Activated CD4-positive, CD25-positive, alpha-beta regulatory T cell treated with anti-CD3 and anti-CD28 coated beads, Interleukin-2, amount 50 U/mL, for 16 hours (primary cell): ENCODE measurements at regions not wholly inside any gene's neighbourhood (a gene's known extent, or its start where the extent isn't known, plus 50 kb on each side); places are given as distances from the start of the nearest gene placed in this dataset.

Experiments used
- DNase-seq: peaks from one replicate; pipeline ENCODE4 v3.0.0-alpha.2; 2020; ENCODE audit warnings: low read depth, low spot score

DNA sequence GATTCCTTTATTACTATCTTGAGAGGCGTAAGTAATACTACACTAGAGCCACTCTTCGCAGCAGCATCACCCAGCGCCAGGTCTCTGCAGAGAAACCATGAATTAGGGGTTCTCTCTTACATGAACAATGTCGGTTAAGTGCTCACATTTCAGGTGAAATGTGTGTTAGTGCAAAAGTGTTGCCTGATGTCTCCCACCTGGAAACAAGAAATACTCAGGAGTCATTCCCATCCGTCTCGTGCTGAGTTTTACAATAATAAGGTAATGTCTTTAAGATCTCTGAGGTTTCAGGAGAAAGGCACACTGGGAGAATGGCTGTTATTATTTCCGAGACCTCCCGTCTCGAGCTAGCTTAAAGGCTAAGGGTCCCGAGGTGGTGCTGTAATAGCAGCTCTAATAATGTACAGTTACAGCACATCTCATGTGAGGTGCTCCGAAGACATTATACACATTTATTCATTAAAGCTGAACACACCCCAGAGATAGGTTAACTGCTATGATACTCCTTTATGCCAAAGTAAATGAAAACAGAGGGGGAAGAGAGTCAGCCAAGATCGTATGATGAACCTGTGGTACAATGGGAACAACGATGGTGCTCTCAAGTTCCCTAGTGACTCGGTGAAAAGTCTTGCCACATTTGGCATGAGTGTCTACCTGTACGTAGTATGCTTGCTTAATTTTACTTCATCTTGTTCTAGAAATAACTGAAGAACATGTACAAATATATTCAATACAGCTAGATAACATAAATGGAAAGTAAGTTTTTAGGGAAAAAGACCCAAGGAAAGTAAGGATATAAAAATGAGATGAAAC, 458.3 kb upstream of the CITED2 start:
- no peak for DNase-seq

DNA sequence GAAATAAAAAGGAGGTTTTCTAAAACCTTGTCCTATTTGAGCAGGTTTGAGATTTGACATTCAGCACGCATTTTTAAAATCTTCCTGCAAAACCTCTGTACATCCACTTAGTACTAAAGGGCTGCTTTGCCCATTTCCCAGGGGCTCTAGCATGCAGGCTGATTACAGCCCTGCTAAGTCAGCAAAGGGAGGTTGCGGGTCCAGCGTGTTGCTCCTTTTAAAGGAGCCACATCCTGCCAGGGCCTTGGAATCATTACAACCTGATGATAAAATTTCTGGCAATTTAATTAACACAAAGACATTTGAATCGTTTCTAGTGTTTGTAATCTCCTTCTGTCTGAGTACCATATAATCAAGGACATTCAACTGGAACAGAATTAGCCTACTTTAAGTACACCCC, 455.1 kb upstream of the CITED2 start:
- no peak for DNase-seq

DNA sequence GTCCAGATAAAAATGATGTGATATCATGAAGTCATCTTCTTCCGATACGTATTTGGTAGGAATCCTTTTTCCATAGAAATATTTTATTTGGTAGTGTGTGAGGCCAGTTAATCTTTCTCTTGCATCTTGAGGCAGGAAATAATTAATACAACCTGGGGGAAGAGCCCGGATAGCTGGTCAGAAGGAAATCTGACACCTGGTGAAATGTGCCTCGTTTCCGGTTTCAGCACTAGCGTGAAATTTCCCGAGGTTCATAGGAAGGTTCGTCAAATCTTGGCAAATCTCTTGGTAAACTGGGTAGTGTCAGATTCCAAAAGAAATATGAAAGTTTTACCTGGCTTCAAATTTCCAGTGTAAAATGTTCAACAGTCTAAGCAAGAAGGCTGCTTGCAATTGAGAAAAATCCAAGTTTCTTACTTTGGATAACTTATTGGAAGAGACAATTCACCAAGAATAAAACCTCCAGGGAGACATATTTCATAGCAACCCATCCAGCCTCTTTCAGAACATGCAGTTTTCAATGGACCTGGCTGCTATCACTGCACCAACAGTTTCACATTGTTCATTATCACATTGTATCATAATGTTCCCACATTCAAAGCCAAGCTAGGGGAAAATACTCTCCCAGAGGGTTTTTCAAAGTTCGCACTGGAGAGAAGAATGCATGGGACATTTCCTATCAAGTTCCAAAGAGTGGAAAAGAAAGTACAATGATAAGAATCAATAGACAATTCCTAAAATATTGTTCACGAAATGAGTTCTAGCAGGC, 454.5 kb upstream of the CITED2 start:
- no peak for DNase-seq

DNA sequence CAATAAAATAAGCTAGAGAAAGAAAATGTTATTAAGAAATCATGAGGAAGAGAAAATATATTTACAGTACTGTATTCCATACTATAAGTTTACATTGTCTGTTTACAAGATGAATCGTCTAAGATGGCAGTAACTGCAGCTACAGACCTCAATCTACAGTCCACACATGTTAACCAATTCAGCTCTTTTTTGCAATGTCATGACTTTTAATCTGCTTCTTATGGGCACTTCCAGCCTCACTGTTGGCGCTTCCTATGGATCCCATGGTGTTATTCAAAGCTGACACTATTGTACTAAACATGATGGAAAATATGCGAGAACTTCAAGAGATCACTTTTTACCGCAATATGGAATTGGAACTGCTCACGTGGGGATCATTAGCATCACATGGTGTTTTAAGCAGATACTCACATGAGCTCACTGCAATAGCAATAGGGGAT, 451.5 kb upstream of the CITED2 start:
- DNase-seq: no peak

DNA sequence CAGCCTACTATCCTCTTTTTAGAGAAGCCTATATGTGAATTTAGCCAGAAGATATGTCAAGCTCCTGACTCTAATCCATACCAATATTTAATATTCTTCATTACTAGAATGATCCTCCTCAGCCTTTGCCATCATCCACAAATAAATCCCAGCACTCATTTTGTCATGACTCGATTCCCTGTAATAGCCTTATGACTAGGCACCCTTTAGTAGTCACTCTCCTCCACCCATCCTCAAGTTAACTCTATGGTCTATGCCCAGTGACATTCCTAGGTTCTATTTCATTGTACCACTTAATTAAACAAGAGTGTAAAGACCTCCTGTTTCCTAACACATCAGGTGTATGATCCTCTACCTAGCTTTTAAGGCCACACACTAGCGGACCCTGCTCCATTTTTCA, 450.4 kb upstream of the CITED2 start:
- no peak for DNase-seq

DNA sequence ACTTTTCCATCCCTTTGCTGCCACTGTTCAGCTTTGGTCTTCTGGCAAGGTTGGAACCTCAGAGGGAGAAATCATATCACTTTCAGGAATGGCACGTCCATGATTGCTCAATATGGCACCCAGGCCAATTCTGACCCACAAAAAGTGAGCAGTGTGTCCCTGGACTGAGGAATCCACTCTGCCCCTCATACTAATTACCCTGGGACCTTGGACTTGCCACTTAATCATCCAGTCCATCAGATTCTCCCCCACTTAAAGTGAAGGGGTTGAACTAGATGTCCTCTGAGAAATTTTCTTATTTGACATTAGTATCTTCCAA, 449.3 kb upstream of the CITED2 start:
- DNase-seq: no peak

DNA sequence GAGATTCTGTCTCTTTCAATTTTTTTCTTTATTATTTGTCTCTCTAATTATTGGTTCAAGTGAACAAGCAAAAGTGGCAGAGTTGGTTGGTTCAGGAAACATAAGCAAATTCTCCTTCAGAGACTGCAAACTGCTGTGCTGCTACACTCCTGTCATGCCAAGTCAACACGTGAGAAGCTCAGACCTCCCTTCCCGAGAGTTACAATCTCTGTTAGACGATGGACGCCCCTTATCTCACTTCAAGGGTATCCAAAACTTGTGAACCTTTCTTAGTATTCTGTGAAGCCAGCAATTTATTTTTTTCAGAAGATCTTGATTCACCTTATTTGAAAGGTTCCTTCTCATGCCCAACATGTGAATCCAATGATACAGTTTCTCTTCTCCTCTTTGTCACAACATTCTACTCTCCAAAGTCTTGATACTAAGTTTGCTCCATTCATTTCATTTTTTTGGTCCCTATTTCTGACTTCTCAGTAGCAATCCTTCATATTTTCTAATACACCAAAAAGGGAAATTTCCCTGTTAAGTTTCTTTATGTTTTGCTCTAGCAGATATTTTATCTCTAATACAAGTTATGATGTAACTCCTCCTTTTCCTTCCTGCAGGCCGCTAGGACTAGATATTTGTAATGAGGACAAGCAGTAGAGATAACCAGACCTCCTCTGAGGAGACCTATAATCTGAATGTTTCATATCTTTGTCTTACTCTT, 448.8 kb upstream of the CITED2 start:
- no peak for DNase-seq

DNA sequence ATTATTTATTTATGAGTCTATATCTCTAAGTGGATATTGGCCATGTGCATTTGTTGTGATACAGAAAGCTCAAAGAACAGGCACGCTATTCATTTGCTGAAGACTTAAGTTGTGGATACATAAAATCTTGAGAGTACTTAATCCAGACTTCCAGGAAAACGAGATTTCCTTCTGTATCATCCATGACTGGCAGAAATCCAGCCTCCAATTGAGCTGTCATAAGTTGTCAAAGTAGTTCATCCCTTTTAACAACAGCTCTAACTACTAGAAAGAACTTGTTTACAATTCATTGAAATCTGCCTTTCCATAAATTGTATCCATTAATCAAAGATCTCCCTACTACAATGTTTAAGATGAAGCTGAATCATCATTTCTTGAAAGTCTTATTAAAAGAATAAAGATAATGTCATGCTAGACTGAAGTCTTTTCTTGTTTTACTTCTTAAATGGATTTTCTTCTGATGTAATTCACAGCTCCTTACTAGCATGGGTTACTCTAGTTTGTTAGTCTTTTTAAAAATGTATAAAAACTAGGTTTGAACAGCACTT, 447.3 kb upstream of the CITED2 start:
- DNase-seq: no peak

DNA sequence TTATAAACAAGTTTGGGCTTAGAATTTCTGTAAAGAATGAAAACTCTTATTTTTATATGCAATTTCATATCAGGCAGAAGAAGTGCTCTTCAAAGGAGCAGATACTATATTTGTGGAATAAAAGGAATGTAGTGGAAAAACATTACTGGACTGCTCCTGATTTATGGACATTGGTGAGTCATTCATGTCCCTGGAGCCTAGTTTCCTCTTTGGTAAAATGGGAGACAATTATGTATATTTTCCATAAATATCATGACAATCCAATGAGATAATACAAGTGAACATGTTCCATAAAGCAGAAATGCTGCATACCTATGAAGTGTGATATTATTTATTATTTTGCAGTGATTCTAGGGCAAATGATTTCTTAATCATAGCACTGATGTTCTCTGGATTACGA, 445.8 kb upstream of the CITED2 start:
- no peak for DNase-seq

DNA sequence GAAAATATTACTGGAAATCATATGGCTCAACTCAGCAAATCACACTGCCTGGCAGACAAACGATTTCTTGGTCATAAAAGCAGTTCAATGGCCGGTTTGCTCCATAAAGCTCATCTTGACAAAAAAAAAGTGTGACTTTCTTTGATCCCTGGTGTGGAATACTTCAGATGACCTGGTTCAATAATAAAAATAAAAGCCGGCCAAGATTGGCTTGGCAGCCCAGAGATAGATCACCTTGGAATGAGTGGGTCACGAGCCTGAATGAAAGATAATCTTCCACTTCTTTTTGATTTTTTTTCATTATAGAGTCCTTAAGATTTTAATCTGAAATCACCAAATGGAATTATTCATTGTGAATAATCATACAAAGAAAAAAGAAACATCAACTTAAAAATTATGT, 445.3 kb upstream of the CITED2 start:
- no peak for DNase-seq

DNA sequence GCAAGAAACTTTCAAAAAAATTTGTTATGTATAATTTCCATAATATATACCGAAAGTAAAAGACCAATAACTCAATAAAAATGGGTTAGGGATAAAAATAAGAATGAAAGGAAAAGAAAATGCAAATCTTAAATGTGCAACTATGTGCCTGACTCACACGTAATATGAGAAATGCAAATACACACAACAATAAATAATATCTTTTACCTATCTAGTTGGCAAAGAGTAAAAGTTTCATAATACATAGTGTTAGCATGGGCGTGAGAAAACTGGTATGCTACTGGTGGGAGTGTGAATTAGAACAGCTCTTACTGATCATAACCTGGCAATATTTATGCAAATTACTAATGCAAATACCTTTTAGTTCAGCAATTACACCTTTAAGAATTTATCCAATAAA, 438.5 kb upstream of the CITED2 start:
- DNase-seq: no peak

DNA sequence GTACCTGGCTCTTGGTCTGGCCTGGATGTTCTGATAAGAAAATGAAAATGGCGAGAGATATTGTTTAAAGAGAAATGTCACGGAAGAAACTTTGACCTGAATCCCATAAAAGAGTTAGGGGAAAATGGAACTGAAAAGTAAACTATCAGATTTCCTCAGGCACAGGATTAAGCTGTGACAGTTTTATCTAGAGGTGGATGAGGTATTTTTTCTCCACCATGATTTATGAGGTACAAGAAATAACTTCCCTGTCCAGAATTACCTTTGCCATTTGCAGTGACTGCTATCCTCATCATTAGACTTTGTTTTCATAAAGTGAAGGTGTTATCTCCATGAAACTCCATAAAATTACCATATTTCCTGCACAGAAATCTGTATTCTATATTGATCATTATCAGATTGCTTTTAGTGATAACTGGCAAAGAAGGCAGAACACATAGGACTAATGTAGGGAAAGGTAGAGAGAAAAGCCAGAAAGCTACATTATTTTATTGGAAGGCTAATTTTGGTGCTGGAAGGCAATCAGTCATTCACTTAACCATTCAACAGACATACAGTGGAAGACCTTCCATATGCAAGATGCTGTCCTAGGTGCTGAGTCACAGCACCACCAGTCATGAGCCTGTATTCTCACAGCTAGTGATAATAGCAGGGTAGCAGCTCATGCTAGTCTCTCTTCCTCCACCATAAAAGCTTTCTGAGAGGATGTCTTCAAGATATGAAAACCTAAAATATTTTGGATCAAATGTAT, 427.3 kb upstream of the CITED2 start:
- DNase-seq: no peak

DNA sequence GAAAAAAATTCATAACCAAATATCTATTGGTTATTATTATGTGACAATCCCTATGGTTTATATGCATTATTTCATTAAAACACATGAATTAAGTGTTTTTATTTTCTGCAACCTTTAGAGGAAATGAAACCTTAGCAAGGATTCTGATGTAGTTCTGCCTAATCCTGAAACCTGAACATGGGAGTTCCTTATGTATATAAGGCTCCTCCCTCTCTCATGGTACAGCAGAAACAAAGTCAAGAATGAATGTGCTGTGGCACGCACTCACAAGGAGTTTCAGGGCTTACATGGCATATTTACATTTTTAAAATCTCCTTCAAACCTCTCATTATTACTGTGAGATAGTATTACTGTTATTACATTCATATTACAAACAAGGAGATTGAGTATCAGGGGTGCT, 426.4 kb upstream of the CITED2 start:
- no peak for DNase-seq

DNA sequence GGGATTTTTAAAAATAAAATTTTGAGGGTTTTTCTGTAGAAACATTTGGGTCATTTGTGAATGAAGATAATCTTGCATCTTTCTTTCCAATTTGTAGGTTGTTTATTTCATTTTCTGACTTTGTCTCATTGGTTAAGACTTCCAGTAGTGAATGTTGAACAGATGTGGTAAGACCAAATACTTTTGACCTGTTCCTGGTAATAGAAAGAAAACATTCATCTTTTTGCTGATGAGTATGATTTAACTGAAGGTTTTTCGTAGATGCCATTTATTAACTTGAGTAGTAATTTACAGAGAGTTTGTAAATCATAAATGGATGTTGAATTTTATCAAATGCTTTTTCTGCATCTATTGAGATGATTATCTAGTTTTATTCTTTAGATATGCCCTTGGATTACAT, 416.1 kb upstream of the CITED2 start:
- no peak for DNase-seq

DNA sequence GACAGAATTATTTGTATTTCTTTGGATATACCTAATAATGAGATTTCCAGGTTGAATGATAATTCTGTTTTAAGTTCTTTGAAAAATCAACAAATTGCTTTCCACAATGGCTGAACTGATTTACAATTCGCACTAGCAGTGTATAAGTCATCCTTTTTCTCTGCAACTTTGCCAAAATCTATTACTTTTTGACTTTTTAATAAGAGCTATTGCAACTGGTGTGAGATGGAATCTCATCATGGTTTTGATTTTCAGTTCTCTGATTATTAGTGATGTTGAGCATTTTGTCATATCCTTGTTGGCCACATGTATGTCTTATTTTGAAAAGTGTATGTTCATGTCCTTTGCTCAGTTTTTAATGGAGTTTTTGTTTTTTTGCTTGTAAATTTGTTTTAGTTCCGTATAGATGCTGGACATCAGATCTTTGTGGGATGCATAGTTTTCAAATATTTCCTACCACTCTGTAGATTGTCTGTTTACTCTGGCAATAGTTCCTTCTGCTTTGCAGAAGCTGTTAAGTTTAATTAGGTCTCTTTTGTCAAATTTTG, 409.8 kb upstream of the CITED2 start:
- DNase-seq: no peak

DNA sequence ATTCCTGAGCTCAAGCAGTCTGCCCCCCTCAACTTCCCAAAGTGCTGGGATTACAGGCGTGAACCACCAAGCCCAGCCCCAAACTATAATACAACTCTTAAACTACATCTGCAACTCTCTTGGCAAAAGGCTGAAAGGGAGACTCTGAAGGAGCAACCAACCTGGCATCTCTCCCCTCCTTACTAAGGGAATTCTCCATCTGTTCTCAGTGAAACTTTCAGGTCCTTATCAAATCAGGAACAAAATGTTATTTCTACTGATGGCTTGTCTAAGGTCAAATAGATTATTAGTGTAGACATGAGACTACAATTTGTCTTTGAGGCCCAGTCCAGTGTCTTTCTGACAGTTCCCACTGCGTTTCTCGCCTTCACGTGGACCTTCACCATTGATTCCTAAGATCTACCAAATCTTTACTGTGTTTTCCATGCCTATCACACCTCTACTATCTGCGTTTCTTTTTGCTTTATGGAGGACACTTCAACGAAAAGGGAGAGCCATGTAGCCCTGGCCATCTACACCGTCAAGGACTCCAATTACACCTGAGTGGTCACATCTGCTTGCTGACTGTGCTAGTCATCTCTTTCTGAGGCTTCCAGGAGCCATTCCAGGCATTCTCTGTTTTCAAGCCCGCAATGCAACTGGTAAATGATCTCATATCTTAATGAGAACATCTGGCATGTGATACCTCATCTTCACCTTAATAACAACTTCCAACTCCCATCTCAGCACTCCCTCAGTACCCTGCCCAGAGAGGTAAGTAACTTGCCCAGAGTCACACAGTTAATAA, 405.7 kb upstream of the CITED2 start:
- DNase-seq: no peak

DNA sequence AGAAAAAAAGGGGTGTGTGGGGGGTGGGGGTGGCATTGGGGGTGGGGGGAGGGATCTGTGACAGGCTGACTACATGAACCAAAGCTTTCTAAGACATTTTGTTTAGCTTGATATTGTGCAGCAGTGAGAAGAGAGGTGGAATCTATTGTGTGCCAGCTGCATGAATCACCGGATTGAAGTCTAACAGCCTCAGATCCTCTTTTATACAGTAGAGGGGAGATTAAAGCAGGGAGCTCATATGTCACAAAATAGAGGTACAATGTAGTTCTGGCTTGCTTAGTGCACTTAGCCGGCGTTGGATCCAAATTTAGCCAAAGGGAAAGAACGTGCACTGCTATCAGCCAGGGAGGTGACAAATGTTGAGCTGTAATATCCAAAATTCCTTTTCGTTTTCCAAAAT, 404.2 kb upstream of the CITED2 start:
- no peak for DNase-seq

DNA sequence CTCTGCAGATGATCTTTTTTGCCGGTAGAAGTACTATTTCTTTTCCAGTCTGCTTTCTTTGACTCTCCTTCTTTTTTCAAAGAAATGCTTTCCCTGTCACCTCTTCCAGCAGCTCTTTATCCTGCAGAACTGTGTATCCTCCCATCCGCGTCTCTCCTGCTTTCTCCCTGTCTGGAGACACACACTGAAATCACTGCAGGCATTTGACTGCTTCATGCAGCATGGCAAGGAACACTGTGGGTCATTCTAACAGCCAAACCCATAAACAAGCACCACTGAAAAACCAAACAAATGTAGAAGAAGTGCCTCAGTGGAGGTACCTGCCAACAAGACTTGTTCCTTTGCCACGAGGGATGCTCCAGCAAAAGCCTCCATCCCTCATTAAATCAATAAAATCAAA, 403.7 kb upstream of the CITED2 start:
- DNase-seq: no peak

DNA sequence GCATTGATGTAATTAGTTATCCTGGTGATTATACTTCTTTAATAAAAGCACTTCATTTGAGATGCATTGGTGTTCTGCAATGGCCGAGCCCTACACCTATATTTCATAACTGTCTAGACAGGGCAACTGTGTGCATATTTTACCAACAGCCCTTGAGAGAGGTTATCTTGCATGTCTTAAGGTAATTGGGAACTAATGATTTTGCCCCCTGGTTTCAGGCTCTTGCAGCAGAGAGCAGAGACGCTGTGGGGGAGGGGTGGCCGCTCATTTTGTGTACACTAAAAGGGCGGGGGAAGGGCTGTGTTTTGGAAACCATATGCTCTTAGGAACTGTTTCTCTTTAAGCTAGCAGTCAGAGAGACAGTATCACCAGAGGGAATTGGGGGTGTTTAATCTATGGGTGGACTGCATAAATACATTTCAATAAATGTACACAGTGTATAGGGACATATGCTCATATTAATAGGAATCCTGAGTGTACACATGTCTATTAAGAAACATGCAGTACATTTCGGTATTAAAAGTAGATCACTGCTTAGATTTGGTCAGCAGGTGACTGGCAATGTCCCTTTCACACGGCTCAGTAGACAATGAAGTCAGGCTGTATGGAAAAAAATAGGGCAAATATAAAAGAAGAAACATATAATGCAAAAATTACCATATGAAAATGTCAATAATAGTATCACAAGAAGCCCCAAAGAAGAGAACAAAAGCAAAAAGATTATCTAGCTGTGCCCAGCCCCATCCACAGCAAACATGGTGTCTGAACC, 402.9 kb upstream of the CITED2 start:
- DNase-seq: no peak

DNA sequence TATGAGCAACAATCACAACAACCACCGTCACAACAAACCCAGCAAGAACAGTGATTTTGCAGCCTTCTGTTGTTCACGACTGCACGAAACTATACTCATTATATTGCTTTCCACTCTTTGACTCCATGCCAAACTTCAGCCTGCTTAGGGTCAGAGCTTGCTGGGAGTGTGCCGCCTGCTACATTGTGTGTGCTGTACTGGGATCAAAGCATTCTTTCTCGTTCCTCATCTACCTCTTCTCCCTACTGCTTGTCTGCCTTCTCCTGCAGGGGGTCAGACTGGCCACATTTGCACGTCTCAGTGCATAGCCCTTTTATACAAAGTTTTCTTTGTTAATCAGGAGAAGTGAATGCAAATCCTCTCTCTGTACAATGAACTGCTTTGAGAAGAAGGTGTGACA, 401.6 kb upstream of the CITED2 start:
- no peak for DNase-seq
